Heart left ventricle (tissue), 13 donors: ENCODE measurements at regions not wholly inside any gene's neighbourhood (a gene's known extent, or its start where the extent isn't known, plus 50 kb on each side); places are given as distances from the start of the nearest gene placed in this dataset.

ENCODE experiments used
- CTCF ChIP-seq, 12 donors: fragments of 200-600 bp; sonication (generic) in 4 of 12; IDR thresholded peaks; one replicate each; pipeline versions ENCODE4 v1.5.0 to v1.8.0; 2018 to 2022; ENCODE audit warnings: antibody characterized with exemption in 12 of 12, mild to moderate bottlenecking in 5 of 12
- POLR2A ChIP-seq, 2 donors: fragments of 450-650 bp; IDR thresholded peaks; one replicate each; pipeline ENCODE4 v1.6.1; 2017; ENCODE audit warnings: antibody characterized with exemption in 2 of 2, mild to moderate bottlenecking in 2 of 2, moderate library complexity in 2 of 2
- donor health status: ischemic (EF 13 %, LVEDD 7.1; RV severe dilation, severe dysfunction).
- donor health status: DM: no; HTN: yes; CAD: no.
- donor health status: DM: no; HTN: no; CAD: no.
- donor health status: ischemic (EF 25% LVEDD 6.9; RV normal size, moderate dysfunction).
- donor health status: ischemic (EF 25% LVEDD 5.7; RV mildly dilated, moderate dysfunction).
- donor health status: ischemic (EF 35%, LVEDD 5.7; RV mildly dilated, moderate dysfunction).
- donor health status: nonischemic (EF 11% LVEDD 7.7; RV severe dilation, severe dysfunction).
- donor health status: DM: yes; HTN: yes; CAD: no.
- donor health status: PGD.
- donor health status: ischemic (EF 29% LVEDD 5.4; RV normal size, mild dysfunction).
- donor health status: nonischemic (EF 23%, LVEDD 6.1; RV moderate dilation, normal function).

- TF ChIP-seq CTCF (IDR thresholded peaks at IDR 0.05) (no peak), POLR2A (IDR thresholded peaks at IDR 0.05) (no peak)
Observed at GRCh38 chrX:139093201-139093600, 381.7 kb upstream of the FGF13 start.
